K562 (cell line): ENCODE measurements at regions not wholly inside any gene's neighbourhood (a gene's known extent, or its start where the extent isn't known, plus 50 kb on each side); places are given as distances from the start of the nearest gene placed in this dataset.

Experiments used
- ASH1L ChIP-seq: fragments of 450-650 bp; IDR thresholded peaks from 2 replicates; pipeline ENCODE4 v1.6.1; 2018; ENCODE audit warnings: borderline replicate concordance, mild to moderate bottlenecking, low read depth; ENCODE audit not compliant: partially characterized antibody
- DNMT1 ChIP-seq: fragments of 450-650 bp; IDR thresholded peaks from 2 replicates; pipeline ENCODE4 v1.6.1; 2016; ENCODE audit warnings: antibody characterized with exemption, mild to moderate bottlenecking
- EP300 ChIP-seq: IDR thresholded peaks from 2 replicates; pipeline ENCODE4 v1.6.1; 2012; ENCODE audit warnings: low read length, improper control_type of control experiment
- FOXK2 ChIP-seq, 2 experiments: fragments of 450-650 bp; IDR thresholded peaks in 1 of 2; conservative IDR thresholded peaks in 1 of 2; 2 replicates each; pipeline ENCODE4 v1.6.1; 2016; ENCODE audit warnings: low read depth in 2 of 2, mild to moderate bottlenecking in 1 of 2
- JUN ChIP-seq, 2 experiments: sonication (generic) in 1 of 2; formaldehyde crosslinking in 1 of 2; IDR thresholded peaks; 2 replicates each; pipeline versions ENCODE4 v1.6.1 to v1.8.0; 2012 to 2022; ENCODE audit warnings: borderline replicate concordance in 2 of 2, mild to moderate bottlenecking in 2 of 2, improper control_type of control experiment in 1 of 2, low read depth in 1 of 2, low read length in 1 of 2, missing genetic modification reagents in 1 of 2
- JUNB ChIP-seq: fragments of 450-650 bp; formaldehyde crosslinking; conservative IDR thresholded peaks from 2 replicates; pipeline ENCODE4 v1.4.0; 2020; ENCODE audit warnings: mild to moderate bottlenecking
- NCOR1 ChIP-seq: fragments of 450-650 bp; IDR thresholded peaks from 2 replicates; pipeline ENCODE4 v1.6.1; 2016; ENCODE audit warnings: mild to moderate bottlenecking, moderate library complexity
- PCBP2 ChIP-seq: fragments of 200-400 bp; formaldehyde crosslinking; IDR thresholded peaks from 2 replicates; pipeline ENCODE4 v1.6.1; 2018; ENCODE audit warnings: low read length, low read depth, mild to moderate bottlenecking, moderate library complexity; ENCODE audit not compliant: poor library complexity, severe bottlenecking
- POLR2B ChIP-seq: fragments of 450-650 bp; IDR thresholded peaks from 2 replicates; pipeline ENCODE4 v1.6.1; 2018; ENCODE audit warnings: low read depth; ENCODE audit not compliant: partially characterized antibody
- PURB ChIP-seq: sonication (generic); formaldehyde crosslinking; IDR thresholded peaks from 2 replicates; pipeline ENCODE4 v1.9.0; 2021; ENCODE audit warnings: low read depth, mild to moderate bottlenecking, missing genetic modification reagents
- XRCC5 ChIP-seq: fragments of 200-400 bp; formaldehyde crosslinking; IDR thresholded peaks from 2 replicates; pipeline ENCODE4 v1.6.1; 2017; ENCODE audit warnings: low read depth, mild to moderate bottlenecking, low read length
- ZNF408 ChIP-seq: fragments of 250-450 bp; sonication (Bioruptor Pico); IDR thresholded peaks from 2 replicates; pipeline ENCODE4 v1.4.0; 2020; ENCODE audit warnings: low read depth, mild to moderate bottlenecking, moderate library complexity
- ZNF551 ChIP-seq: fragments of 250-450 bp; sonication (Bioruptor Pico); IDR thresholded peaks from 2 replicates; pipeline ENCODE4 v1.5.0; 2021; ENCODE audit warnings: mild to moderate bottlenecking, moderate library complexity
- ZNF668 ChIP-seq: fragments of 250-450 bp; sonication (Bioruptor Pico); IDR thresholded peaks from 2 replicates; pipeline ENCODE4 v1.8.0; 2022; ENCODE audit warnings: mild to moderate bottlenecking, inconsistent platforms
- TF ChIP-seq, protein P1 (sequence below), 2 experiments: fragments of 450-650 bp in 1 of 2; sonication (generic) in 1 of 2; formaldehyde crosslinking in 1 of 2; IDR thresholded peaks in 1 of 2; conservative IDR thresholded peaks in 1 of 2; 2 replicates each; pipeline versions ENCODE4 v1.6.1 to v1.8.1; 2016 to 2023; ENCODE audit warnings: mild to moderate bottlenecking in 2 of 2, moderate library complexity in 2 of 2, inconsistent platforms in 1 of 2, missing genetic modification reagents in 1 of 2
- TF ChIP-seq, protein P2 (sequence below): sonication (generic); formaldehyde crosslinking; IDR thresholded peaks from 2 replicates; pipeline ENCODE4 v1.8.1; 2023; ENCODE audit warnings: mild to moderate bottlenecking, missing genetic modification reagents
- TF ChIP-seq, protein P3 (sequence below): IDR thresholded peaks from 2 replicates; pipeline ENCODE4 v1.6.1; 2016; ENCODE audit warnings: missing genetic modification characterization, missing compliant biosample characterization
- TF ChIP-seq, protein P4 (sequence below): fragments of 200-400 bp; formaldehyde crosslinking; IDR thresholded peaks from 2 replicates; pipeline ENCODE4 v1.6.1; 2017; ENCODE audit warnings: mild to moderate bottlenecking, low read depth, low read length, moderate library complexity
- TF ChIP-seq, protein P5 (sequence below): fragments of 450-650 bp; IDR thresholded peaks from 2 replicates; pipeline ENCODE4 v1.6.1; 2016; ENCODE audit warnings: antibody characterized with exemption

DNA sequence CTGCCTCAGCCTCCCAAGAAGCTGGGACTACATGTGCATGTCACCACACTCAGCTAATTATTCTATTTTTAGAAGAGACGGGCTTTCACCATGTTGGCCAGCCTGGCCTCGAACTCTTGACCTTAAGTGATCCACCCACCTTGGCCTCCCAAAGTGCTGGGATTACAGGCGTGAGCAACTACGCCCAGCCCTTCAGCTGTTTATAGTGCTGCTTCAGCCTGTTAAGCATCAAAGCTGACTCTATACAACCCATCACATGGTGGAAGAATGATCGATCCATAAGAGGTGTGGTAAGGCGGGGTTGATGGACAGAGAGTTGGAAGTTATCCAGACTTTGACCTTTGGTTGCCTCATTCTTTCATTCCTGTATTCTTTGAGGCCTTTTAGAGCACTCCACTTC lies 56.2 kb upstream of the RAPGEF2 start (continued):
- TF ChIP-seq, protein P1, sequence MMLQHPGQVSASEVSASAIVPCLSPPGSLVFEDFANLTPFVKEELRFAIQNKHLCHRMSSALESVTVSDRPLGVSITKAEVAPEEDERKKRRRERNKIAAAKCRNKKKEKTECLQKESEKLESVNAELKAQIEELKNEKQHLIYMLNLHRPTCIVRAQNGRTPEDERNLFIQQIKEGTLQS (IDR thresholded peaks at IDR 0.05) = no peak
- TF ChIP-seq, protein P1 (CRISPR knock-in tag; conservative IDR thresholded peaks at IDR 0.05) = no peak
- TF ChIP-seq, protein P2, sequence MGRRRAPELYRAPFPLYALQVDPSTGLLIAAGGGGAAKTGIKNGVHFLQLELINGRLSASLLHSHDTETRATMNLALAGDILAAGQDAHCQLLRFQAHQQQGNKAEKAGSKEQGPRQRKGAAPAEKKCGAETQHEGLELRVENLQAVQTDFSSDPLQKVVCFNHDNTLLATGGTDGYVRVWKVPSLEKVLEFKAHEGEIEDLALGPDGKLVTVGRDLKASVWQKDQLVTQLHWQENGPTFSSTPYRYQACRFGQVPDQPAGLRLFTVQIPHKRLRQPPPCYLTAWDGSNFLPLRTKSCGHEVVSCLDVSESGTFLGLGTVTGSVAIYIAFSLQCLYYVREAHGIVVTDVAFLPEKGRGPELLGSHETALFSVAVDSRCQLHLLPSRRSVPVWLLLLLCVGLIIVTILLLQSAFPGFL (CRISPR knock-in tag) = no peak
- TF ChIP-seq FOXK2 (conservative IDR thresholded peaks at IDR 0.05 in 1 of 2, IDR thresholded peaks at IDR 0.05 in 1 of 2; ENCODE audit: low read depth in 2 of 2) = no peak
- TF ChIP-seq XRCC5 = no peak
- TF ChIP-seq, protein P3, sequence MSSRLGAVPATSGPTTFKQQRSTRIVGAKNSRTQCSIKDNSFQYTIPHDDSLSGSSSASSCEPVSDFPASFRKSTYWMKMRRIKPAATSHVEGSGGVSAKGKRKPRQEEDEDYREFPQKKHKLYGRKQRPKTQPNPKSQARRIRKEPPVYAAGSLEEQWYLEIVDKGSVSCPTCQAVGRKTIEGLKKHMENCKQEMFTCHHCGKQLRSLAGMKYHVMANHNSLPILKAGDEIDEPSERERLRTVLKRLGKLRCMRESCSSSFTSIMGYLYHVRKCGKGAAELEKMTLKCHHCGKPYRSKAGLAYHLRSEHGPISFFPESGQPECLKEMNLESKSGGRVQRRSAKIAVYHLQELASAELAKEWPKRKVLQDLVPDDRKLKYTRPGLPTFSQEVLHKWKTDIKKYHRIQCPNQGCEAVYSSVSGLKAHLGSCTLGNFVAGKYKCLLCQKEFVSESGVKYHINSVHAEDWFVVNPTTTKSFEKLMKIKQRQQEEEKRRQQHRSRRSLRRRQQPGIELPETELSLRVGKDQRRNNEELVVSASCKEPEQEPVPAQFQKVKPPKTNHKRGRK (tag) = no peak
- TF ChIP-seq EP300 = 0 out of 2 replicates have a peak, but pooled peaks have one; percentile 19
- no peak for TF ChIP-seq ZNF408 (CRISPR knock-in tag)
- TF ChIP-seq NCOR1 = no peak
- TF ChIP-seq JUNB (CRISPR knock-in tag) = no peak
- TF ChIP-seq ZNF551 = no peak
- TF ChIP-seq, protein P4, sequence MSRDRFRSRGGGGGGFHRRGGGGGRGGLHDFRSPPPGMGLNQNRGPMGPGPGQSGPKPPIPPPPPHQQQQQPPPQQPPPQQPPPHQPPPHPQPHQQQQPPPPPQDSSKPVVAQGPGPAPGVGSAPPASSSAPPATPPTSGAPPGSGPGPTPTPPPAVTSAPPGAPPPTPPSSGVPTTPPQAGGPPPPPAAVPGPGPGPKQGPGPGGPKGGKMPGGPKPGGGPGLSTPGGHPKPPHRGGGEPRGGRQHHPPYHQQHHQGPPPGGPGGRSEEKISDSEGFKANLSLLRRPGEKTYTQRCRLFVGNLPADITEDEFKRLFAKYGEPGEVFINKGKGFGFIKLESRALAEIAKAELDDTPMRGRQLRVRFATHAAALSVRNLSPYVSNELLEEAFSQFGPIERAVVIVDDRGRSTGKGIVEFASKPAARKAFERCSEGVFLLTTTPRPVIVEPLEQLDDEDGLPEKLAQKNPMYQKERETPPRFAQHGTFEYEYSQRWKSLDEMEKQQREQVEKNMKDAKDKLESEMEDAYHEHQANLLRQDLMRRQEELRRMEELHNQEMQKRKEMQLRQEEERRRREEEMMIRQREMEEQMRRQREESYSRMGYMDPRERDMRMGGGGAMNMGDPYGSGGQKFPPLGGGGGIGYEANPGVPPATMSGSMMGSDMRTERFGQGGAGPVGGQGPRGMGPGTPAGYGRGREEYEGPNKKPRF = no peak
- TF ChIP-seq ZNF668 (CRISPR knock-in tag) = no peak
- TF ChIP-seq PURB = no peak
- TF ChIP-seq JUN (IDR thresholded peaks at IDR 0.05; ENCODE audit: borderline replicate concordance, low read depth, low read length) = no peak
- no peak for TF ChIP-seq JUN (CRISPR knock-in tag; IDR thresholded peaks at IDR 0.05; ENCODE audit: borderline replicate concordance)
- TF ChIP-seq DNMT1 = no peak
- TF ChIP-seq, protein P5, sequence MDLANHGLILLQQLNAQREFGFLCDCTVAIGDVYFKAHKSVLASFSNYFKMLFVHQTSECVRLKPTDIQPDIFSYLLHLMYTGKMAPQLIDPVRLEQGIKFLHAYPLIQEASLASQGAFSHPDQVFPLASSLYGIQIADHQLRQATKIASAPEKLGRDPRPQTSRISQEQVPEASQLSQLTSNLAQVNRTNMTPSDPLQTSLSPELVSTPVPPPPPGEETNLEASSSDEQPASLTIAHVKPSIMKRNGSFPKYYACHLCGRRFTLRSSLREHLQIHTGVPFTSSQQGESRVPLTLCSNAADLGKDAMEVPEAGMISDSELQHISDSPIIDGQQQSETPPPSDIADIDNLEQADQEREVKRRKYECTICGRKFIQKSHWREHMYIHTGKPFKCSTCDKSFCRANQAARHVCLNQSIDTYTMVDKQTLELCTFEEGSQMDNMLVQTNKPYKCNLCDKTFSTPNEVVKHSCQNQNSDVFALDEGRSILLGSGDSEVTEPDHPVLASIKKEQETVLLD = no peak
- TF ChIP-seq ASH1L = no peak
- no peak for TF ChIP-seq POLR2B
- no peak for TF ChIP-seq PCBP2
